ENCODE measurements at regions not wholly inside any gene's neighbourhood (a gene's known extent, or its start where the extent isn't known, plus 50 kb on each side); places are given as distances from the start of the nearest gene placed in this dataset.

- no peak for TF ChIP-seq CTCF (IDR thresholded peaks at IDR 0.05; ENCODE audit: low read length)
- no peak for TF ChIP-seq EZH2 (IDR thresholded peaks at IDR 0.05; ENCODE audit: borderline replicate concordance, low read length)
These were observed 1365.3 kb downstream of the GATA3 start for GRCh38 chr10:9419757-9420156.
